ENCODE measurements at regions not wholly inside any gene's neighbourhood (a gene's known extent, or its start where the extent isn't known, plus 50 kb on each side); places are given as distances from the start of the nearest gene placed in this dataset.
"Not testable (repeated sequence)": the region's sequence is repeated elsewhere in the genome, so short reads cannot be mapped to it uniquely, and the experiment has no call there.

DNA sequence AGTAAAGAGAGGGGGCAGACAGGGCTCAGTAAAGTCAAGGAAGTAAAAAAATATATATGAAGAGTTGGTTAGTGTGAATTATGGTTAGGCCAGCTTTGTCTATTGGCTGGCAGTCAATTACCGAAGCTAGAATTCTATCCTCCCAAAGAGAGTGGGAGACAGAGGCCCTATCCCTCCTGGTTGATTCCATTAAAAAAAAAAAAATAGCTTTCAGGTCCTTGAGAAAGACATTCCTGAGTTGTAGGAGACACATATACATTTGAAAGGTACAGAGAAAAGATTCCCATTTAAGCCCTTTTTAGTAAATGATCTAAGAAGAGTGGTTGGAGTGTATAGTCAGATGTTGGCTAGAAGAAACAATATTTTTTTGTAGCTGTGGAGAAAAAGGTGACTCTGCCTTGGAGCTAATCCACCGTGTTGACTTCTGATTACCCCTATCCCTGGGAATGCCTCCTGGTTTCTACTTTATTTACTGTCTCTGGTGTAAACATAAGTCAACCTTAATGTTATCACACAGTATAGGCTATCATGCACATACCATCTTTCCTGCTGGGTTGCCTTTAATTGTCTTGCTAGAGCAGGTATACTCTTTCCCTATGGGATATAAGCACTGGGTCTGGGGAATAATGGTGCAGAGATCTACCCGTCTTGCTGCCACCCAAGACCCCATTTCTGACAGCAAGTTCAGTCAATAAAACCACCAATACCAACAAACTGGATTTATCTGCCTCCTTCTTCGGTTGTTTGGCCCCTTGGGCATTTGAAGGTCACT, 859.9 kb upstream of the ATXN7L3B start:
- no peaks in the 10 kb centered on the region for H3K27me3 ChIP-seq (ENCODE audit: insufficient read depth, insufficient read length)
- H3K4me3 ChIP-seq (ENCODE audit: insufficient read length, low read depth), result no peak overlapping the region
- no peak overlapping the region for H3K9ac ChIP-seq (ENCODE audit: insufficient read length, low read depth)
- H3K36me3 ChIP-seq (ENCODE audit: insufficient read depth, insufficient read length, low read length), result no peaks in the 10 kb centered on the region
- H3K4me1 ChIP-seq (ENCODE audit: insufficient read depth, insufficient read length), result no peaks in the 10 kb centered on the region
- DNase-seq (ENCODE audit: low read depth, low spot score), result peak; percentile 15
- TF ChIP-seq SUZ12 (IDR thresholded peaks at IDR 0.05; ENCODE audit: extremely low read depth, insufficient read depth, insufficient read length) (no peak), ZNF274 (IDR thresholded peaks at IDR 0.05; ENCODE audit: low read depth, low read length) (no peak), YY1 (IDR thresholded peaks at IDR 0.05; ENCODE audit: insufficient read depth, insufficient read length) (no peak)
- no peaks in the 10 kb centered on the region for H3K9me3 ChIP-seq (ENCODE audit: insufficient read depth, low read length)

DNA sequence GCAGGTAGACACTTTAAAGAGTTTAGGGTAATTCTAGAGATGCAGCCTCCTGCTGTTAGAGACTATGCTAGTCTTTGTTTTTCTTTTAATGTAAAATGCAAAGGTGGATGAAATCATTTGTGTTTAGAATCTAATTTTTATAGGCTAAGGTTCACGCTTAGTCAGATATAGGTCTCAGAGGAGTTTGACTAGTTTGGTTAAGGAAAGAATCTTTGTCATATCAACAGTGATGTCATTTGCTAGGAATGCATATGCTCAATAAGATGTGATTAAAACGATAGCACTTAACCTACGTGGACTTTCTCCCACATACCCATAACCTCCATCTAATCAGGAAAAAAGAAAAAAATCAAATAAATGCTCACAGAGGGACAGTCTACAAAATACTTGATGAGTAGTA, 859.3 kb upstream of the ATXN7L3B start:
- Histone ChIP-seq H3K4me1 (ENCODE audit: insufficient read depth, insufficient read length) (no peaks in the 10 kb centered on the region), H3K9me3 (ENCODE audit: insufficient read depth, low read length) (no peaks in the 10 kb centered on the region), H3K36me3 (ENCODE audit: insufficient read depth, insufficient read length, low read length) (no peaks in the 10 kb centered on the region), H3K27me3 (ENCODE audit: insufficient read depth, insufficient read length) (no peaks in the 10 kb centered on the region), H3K9ac (ENCODE audit: insufficient read length, low read depth) (no peak overlapping the region), H3K4me3 (ENCODE audit: insufficient read length, low read depth) (no peak overlapping the region)
- TF ChIP-seq SUZ12 (IDR thresholded peaks at IDR 0.05; ENCODE audit: extremely low read depth, insufficient read depth, insufficient read length), result no peak
- no peak for TF ChIP-seq ZNF274 (IDR thresholded peaks at IDR 0.05; ENCODE audit: low read depth, low read length)
- no peak for TF ChIP-seq YY1 (IDR thresholded peaks at IDR 0.05; ENCODE audit: insufficient read depth, insufficient read length)
- DNase-seq (ENCODE audit: low read depth, low spot score), result no peak

DNA sequence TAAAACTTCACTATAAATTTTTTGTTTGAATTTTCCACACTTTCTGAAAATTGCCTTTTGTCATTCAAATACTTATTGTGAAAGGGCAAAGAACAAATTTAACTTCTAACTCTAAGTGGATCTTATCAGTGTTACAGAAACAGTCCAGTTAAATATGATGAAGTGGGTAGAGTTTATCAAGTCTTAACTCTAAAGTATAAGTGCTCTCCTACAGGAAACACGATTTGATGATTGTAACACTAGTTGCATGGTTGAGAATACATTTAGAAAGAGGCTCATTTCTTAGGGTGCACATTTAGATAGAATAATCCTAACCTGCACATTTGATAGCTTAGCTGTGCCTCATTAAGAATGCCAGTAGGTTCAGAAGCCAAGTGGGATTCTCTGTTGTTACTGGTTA, 838.3 kb upstream of the ATXN7L3B start:
- TF ChIP-seq ZNF274 (IDR thresholded peaks at IDR 0.05; ENCODE audit: low read depth, low read length), result no peak
- no peak for TF ChIP-seq SUZ12 (IDR thresholded peaks at IDR 0.05; ENCODE audit: extremely low read depth, insufficient read depth, insufficient read length)
- no peak for TF ChIP-seq YY1 (IDR thresholded peaks at IDR 0.05; ENCODE audit: insufficient read depth, insufficient read length)
- H3K9ac ChIP-seq (ENCODE audit: insufficient read length, low read depth), result no peak overlapping the region
- no peak for DNase-seq (ENCODE audit: low read depth, low spot score)
- H3K9me3 ChIP-seq (ENCODE audit: insufficient read depth, low read length), result no peaks in the 10 kb centered on the region
- H3K4me3 ChIP-seq (ENCODE audit: insufficient read length, low read depth), result no peak overlapping the region
- H3K36me3 ChIP-seq (ENCODE audit: insufficient read depth, insufficient read length, low read length), result no peaks in the 10 kb centered on the region
- H3K4me1 ChIP-seq (ENCODE audit: insufficient read depth, insufficient read length), result no peaks in the 10 kb centered on the region
- no peaks in the 10 kb centered on the region for H3K27me3 ChIP-seq (ENCODE audit: insufficient read depth, insufficient read length)

DNA sequence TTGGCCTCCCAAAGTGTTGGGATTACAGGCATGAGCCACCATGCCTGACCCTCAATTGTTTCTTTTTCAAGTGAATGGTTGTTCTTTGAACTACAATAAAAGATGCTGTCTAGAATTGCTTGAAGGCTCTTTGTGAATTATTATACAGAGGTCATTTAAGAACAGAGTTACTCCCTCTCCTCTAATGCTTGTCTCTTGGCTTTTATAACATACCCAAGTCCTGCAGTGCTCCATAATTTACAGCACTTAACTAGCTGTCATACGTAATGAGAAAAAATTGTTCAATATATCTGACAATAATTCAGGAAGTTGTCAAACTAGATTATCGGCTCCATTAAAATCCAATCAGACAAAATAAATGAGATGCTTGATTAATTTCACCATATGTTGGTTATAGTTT, 823.0 kb upstream of the ATXN7L3B start:
- no peaks in the 10 kb centered on the region for H3K9me3 ChIP-seq (ENCODE audit: insufficient read depth, low read length)
- TF ChIP-seq YY1 (IDR thresholded peaks at IDR 0.05; ENCODE audit: insufficient read depth, insufficient read length) (no peak), ZNF274 (IDR thresholded peaks at IDR 0.05; ENCODE audit: low read depth, low read length) (no peak), SUZ12 (IDR thresholded peaks at IDR 0.05; ENCODE audit: extremely low read depth, insufficient read depth, insufficient read length) (no peak)
- no peak overlapping the region for H3K4me3 ChIP-seq (ENCODE audit: insufficient read length, low read depth)
- no peaks in the 10 kb centered on the region for H3K27me3 ChIP-seq (ENCODE audit: insufficient read depth, insufficient read length)
- no peaks in the 10 kb centered on the region for H3K4me1 ChIP-seq (ENCODE audit: insufficient read depth, insufficient read length)
- DNase-seq (ENCODE audit: low read depth, low spot score), result no peak
- H3K36me3 ChIP-seq (ENCODE audit: insufficient read depth, insufficient read length, low read length), result no peaks in the 10 kb centered on the region
- no peak overlapping the region for H3K9ac ChIP-seq (ENCODE audit: insufficient read length, low read depth)

DNA sequence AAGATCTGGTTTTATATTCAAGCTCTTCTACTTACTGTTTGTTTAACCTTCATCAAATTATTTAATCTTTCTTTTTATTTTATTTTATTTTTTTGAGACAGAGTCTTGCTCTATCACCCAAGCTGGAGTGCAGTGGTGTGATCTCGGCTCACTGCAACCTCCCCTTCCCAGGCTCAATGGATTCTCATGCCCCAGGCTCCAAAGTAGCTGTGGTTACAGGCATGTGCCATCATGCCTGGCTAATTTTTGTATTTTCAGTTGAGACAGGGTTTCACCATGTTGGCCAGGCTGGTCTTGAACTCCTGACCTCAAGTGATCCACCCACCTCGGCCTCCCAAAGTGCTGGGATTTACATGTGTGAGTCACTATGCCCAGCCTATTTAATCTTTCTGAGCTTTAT, 821.5 kb upstream of the ATXN7L3B start:
- not testable (repeated sequence) for H3K4me1 ChIP-seq (ENCODE audit: insufficient read depth, insufficient read length); H3K9me3 ChIP-seq (ENCODE audit: insufficient read depth, low read length); H3K9ac ChIP-seq (ENCODE audit: insufficient read length, low read depth); H3K27me3 ChIP-seq (ENCODE audit: insufficient read depth, insufficient read length); H3K4me3 ChIP-seq (ENCODE audit: insufficient read length, low read depth); H3K36me3 ChIP-seq (ENCODE audit: insufficient read depth, insufficient read length, low read length); DNase-seq (ENCODE audit: low read depth, low spot score)

DNA sequence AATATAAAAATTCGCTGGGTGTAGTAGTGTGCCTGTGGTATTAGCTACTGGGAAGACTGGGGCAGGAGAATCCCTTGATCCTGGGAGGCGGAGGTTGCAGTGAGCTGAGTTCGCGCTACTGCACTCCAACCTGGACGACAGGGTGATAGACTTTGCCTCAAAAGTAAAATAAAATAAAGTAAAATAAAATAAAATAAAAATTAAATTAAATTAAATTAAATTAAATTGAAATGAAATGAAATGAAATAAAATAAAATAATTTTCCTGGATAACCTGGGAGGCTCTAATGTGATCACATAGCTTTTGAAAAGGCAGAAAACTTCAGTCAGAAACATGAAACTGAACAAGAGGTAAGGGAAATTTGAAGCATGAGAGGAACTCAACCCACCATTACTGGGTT, 818.4 kb upstream of the ATXN7L3B start:
- TF ChIP-seq YY1 (IDR thresholded peaks at IDR 0.05; ENCODE audit: insufficient read depth, insufficient read length) (no peak), ZNF274 (IDR thresholded peaks at IDR 0.05; ENCODE audit: low read depth, low read length) (no peak), SUZ12 (IDR thresholded peaks at IDR 0.05; ENCODE audit: extremely low read depth, insufficient read depth, insufficient read length) (no peak)
- Histone ChIP-seq H3K4me1 (ENCODE audit: insufficient read depth, insufficient read length) (no peaks in the 10 kb centered on the region), H3K27me3 (ENCODE audit: insufficient read depth, insufficient read length) (no peaks in the 10 kb centered on the region), H3K36me3 (ENCODE audit: insufficient read depth, insufficient read length, low read length) (no peaks in the 10 kb centered on the region), H3K9me3 (ENCODE audit: insufficient read depth, low read length) (no peaks in the 10 kb centered on the region), H3K9ac (ENCODE audit: insufficient read length, low read depth) (no peak overlapping the region), H3K4me3 (ENCODE audit: insufficient read length, low read depth) (no peak overlapping the region)
- no peak for DNase-seq (ENCODE audit: low read depth, low spot score)

DNA sequence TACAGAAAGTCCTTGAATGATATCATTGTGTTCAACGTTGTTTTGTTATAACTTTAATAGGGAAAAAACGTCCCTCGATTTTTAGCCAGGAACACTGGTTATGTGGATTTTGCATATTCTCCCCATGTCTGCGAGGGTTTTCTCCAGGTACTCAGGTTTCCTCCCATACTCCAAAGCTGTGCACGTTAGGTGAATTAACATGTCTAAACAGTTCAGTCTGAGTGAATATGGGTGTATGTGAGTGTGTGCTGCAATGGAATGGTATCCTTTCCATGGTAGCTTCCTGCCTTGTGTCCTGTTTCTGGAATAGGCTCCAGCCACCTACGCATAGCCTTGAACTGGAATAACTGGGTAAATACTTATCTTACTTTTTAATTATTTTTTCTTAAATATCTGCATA, 810.8 kb upstream of the ATXN7L3B start:
- TF ChIP-seq ZNF274 (IDR thresholded peaks at IDR 0.05; ENCODE audit: low read depth, low read length) (no peak), YY1 (IDR thresholded peaks at IDR 0.05; ENCODE audit: insufficient read depth, insufficient read length) (no peak), SUZ12 (IDR thresholded peaks at IDR 0.05; ENCODE audit: extremely low read depth, insufficient read depth, insufficient read length) (no peak)
- H3K4me1 ChIP-seq (ENCODE audit: insufficient read depth, insufficient read length), result no peaks in the 10 kb centered on the region
- H3K9ac ChIP-seq (ENCODE audit: insufficient read length, low read depth), result no peak overlapping the region
- H3K9me3 ChIP-seq (ENCODE audit: insufficient read depth, low read length), result no peaks in the 10 kb centered on the region; the same call in 1 of the 2 replicates
- H3K36me3 ChIP-seq (ENCODE audit: insufficient read depth, insufficient read length, low read length), result no peaks in the 10 kb centered on the region
- DNase-seq (ENCODE audit: low read depth, low spot score), result no peak
- no peak overlapping the region for H3K4me3 ChIP-seq (ENCODE audit: insufficient read length, low read depth)
- no peaks in the 10 kb centered on the region for H3K27me3 ChIP-seq (ENCODE audit: insufficient read depth, insufficient read length)
